ENCODE measurements at regions not wholly inside any gene's neighbourhood (a gene's known extent, or its start where the extent isn't known, plus 50 kb on each side); places are given as distances from the start of the nearest gene placed in this dataset.

- Histone ChIP-seq H3K36me3 (ENCODE audit: control insufficient read depth in 4 of 4, insufficient read depth in 3 of 4, low read depth in 1 of 4, low read length in 3 of 4) (no peaks in the 10 kb centered on the region), H3K4me3 (ENCODE audit: low read depth in 1 of 3, low read length in 3 of 3) (no peak overlapping the region), H3K27ac (ENCODE audit: low read depth in 1 of 2, low read length in 2 of 2) (no peak overlapping the region), H3K9ac (ENCODE audit: low read depth in 1 of 2, low read length in 2 of 2) (no peak overlapping the region), H3K9me3 (ENCODE audit: control insufficient read depth in 4 of 4, low read length in 3 of 4) (no peaks in the 10 kb centered on the region), H3K27me3 (ENCODE audit: control insufficient read depth in 4 of 4, insufficient read depth in 4 of 4, low read length in 3 of 4) (no peaks in the 10 kb centered on the region), H3K4me1 (ENCODE audit: control insufficient read depth in 4 of 4, insufficient read depth in 4 of 4, low read length in 3 of 4) (no peaks in the 10 kb centered on the region)
- WGBS = 84% methylated on average over 5 of the region's 5 CpGs
- no peak for TF ChIP-seq JUND (IDR thresholded peaks at IDR 0.05)
- TF ChIP-seq FOXA1 (IDR thresholded peaks at IDR 0.05) = no peak
- no peak for TF ChIP-seq SP1 (IDR thresholded peaks at IDR 0.05)
- TF ChIP-seq ATF3 (IDR thresholded peaks at IDR 0.05) = no peak
- TF ChIP-seq HNF4G (IDR thresholded peaks at IDR 0.05) = no peak
- no peak for TF ChIP-seq EGR1 (IDR thresholded peaks at IDR 0.05; ENCODE audit: low read depth in 2 of 2)
- TF ChIP-seq ZBTB33 (IDR thresholded peaks at IDR 0.05) = no peak
- no peak for TF ChIP-seq REST (IDR thresholded peaks at IDR 0.05)
- no peak for TF ChIP-seq MAX (IDR thresholded peaks at IDR 0.05)
- no peak for TF ChIP-seq CTCF (IDR thresholded peaks at IDR 0.05; ENCODE audit: low read depth, low read length, missing input control)
- TF ChIP-seq TAF1 (conservative IDR thresholded peaks at IDR 0.05) = no peak
- TF ChIP-seq NR2F2 (IDR thresholded peaks at IDR 0.05) = no peak
- no peak for TF ChIP-seq GABPA (IDR thresholded peaks at IDR 0.05 in 1 of 2, conservative IDR thresholded peaks at IDR 0.05 in 1 of 2)
- TF ChIP-seq FOXA2 (IDR thresholded peaks at IDR 0.05) = no peak
- TF ChIP-seq YY1 (IDR thresholded peaks at IDR 0.05) = no peak
- no peak for DNase-seq (ENCODE audit: low spot score)
Measured at GRCh38 chr10:47111329-47111862, 188.6 kb upstream of the GDF10 start.

- Histone ChIP-seq H3K9ac (ENCODE audit: low read depth in 1 of 2, low read length in 2 of 2) (no peak overlapping the region), H3K27ac (ENCODE audit: low read depth in 1 of 2, low read length in 2 of 2) (no peak overlapping the region), H3K27me3 (ENCODE audit: control insufficient read depth in 4 of 4, insufficient read depth in 4 of 4, low read length in 3 of 4) (no peaks in the 10 kb centered on the region), H3K9me3 (ENCODE audit: control insufficient read depth in 4 of 4, low read length in 3 of 4) (no peaks in the 10 kb centered on the region), H3K4me3 (ENCODE audit: low read depth in 1 of 3, low read length in 3 of 3) (no peak overlapping the region), H3K36me3 (ENCODE audit: control insufficient read depth in 4 of 4, insufficient read depth in 3 of 4, low read depth in 1 of 4, low read length in 3 of 4) (no peaks in the 10 kb centered on the region), H3K4me1 (ENCODE audit: control insufficient read depth in 4 of 4, insufficient read depth in 4 of 4, low read length in 3 of 4) (no peaks in the 10 kb centered on the region)
- TF ChIP-seq REST (IDR thresholded peaks at IDR 0.05) (no peak), ATF3 (IDR thresholded peaks at IDR 0.05) (no peak), GABPA (IDR thresholded peaks at IDR 0.05 in 1 of 2, conservative IDR thresholded peaks at IDR 0.05 in 1 of 2) (no peak)
- DNase-seq (ENCODE audit: low spot score) = no peak
- WGBS = 87% methylated on average over 4 of the region's 4 CpGs
Measured at GRCh38 chr10:47112612-47113011, 187.4 kb upstream of the GDF10 start.

All from liver (tissue), 8 donors.